ENCODE measurements at regions not wholly inside any gene's neighbourhood (a gene's known extent, or its start where the extent isn't known, plus 50 kb on each side); places are given as distances from the start of the nearest gene placed in this dataset.
A peak's percentile ranks its signal among the peaks of the same experiment; 100 is the strongest.
"Not testable (repeated sequence)": the region's sequence is repeated elsewhere in the genome, so short reads cannot be mapped to it uniquely, and the experiment has no call there.

DNA sequence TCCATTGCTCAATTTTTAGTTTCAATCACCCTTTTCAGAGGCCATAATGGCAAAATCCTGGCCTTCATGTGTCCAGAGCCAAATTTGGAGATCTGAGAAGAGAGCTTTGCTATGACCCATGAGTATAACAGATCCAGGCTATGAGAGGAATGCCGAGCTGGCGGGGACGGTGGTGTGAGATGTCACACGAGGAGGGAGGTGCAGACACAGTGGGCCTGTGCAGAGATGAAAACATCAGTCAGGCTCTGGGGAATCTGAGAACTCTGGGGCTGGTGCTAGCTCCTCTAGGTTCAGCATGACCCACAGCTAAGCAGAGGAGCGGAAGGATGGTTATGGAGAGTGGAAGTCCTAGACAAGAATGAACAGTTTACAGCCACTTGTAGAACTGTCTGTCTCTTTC is 398.3 kb upstream of the ATP10A start:
- no peak for DNase-seq

- DNase-seq: peak in 11 of 56 donors; percentile 5 to 46 (median 9)
Measured at GRCh38 chr15:26260517-26261133, 397.5 kb upstream of the ATP10A start.

- DNase-seq: no peak
Measured at GRCh38 chr15:26259581-26259980, 396.5 kb upstream of the ATP10A start.

- DNase-seq: not testable (repeated sequence)
Measured at GRCh38 chr15:26244782-26245181, 381.7 kb upstream of the ATP10A start.

DNA sequence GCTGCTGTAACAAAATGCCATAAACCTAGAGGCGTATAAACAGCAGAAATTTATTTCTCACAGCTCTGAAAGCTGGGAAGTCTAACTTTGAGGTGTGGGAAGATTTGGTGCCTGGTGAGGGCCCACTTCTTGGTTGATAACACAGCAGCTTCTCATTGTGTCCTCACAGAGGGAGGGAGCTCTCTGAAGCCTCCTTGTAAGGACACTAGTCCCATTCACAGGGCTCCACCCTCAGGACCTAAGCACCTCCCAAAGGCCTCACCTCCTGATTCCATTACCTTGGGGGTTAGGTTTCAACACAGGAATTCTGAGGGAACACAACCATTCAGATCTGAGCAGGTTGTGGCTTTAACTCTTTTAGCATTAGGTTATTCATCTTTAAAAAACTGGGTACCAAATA is 380.3 kb upstream of the ATP10A start:
- no peak for DNase-seq

- peak in 5 of 56 donors; percentile 8 to 31 (median 23) for DNase-seq
Measured at GRCh38 chr15:26242565-26243071, 379.5 kb upstream of the ATP10A start.

DNA sequence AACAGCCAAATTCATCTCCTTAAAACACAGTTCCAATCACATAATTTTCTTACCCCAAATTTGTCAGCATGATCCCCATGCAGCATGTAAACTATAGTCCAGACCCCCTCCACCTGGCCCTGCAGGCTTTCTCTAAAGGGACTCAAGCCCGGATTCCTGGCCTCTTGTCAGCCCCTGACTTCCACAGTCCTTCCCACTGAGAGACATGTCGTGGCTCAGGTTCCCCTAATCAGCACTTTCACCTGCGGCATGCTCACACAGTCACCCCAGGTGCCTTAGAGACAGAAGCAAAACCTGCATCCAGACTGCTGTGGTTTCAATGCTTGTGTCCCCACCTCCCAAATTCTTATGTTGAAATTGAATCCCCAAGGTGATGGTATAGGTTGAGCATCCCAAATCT is 372.7 kb upstream of the ATP10A start:
- DNase-seq: no peak

DNA sequence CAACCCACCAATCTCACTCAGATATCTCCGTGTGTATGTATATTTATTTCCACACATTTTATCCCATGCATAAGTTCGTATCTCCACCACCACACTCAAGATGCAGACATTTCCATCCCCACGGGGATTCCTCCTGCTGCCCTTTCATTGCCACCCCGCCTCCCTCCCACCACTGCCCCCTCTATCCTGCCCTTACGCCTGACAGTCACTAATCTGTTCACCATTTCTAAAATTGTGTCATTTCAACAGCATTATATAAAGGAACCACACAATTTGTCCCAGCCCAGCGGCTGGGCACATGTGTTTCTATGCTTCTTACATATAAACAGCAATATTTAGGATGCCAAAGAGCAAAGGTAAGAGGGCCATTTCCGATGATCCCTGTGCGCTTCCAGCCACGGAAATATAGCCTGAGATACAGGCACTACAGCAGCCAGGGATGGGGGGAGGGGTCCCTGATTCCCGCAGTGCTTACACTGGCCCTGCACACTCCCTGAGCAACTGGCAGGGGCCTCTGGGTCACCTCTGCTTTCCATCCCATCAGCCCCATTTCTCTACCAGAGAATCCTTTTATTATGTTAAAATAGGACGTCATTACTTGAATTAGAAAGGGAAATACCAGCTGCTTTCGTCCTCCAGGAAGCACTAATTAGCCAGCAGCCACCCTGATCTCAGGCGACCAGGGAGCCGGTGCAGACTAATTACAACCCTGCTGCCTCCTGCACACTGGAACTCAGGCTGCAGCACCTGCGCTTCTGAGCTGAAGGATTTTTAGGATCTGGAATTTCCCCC is 372.0 kb upstream of the ATP10A start:
- peak in 1 of 56 donors; percentile 11 for DNase-seq

- no peak for DNase-seq
Measured at GRCh38 chr15:26232691-26233090, 369.6 kb upstream of the ATP10A start.

DNA sequence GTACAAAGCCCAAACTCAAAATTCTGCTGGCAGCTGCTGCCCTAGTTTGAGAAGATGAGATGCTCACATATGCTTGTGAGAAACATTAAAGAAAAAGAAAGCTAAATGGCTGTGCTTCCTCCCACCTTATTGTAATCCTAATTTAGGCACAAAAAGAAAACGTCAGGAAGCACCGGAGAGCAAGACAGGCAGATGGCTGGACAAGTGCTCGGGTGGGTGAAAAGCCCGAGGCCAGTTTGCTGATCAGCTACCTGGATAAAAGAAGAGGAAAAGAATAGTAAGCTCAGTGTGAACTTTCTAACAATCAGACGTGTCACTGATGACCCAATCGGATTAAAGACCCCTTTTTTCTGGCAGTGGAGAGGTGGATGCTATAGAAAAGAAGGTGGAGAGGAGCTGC is 368.0 kb upstream of the ATP10A start:
- peak in 1 of 56 donors; percentile 9 for DNase-seq

- DNase-seq: no peak
Measured at GRCh38 chr15:26224266-26224665, 361.1 kb upstream of the ATP10A start.

DNA sequence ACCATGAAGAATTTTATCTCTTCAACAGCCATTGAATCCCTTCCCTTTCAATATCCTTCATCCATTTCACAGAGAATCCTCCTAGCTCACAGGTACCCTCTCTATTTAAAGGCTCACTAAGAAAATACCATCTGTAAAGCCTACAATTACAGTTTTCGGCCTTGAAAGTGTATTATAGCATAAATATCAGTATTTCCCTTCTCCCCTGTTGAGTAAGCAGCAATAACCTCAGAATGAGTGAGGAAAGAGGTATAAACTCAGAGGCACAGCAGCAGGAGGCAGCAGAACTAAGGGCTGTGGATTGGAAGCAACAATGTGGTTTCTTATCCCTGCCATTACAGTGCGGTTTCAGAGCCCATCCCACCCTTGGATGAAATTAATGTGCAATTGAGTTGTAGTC is 360.6 kb upstream of the ATP10A start:
- no peak for DNase-seq

- no peak for DNase-seq
Measured at GRCh38 chr15:26222781-26223180, 359.7 kb upstream of the ATP10A start.

GRCh38 chr15:26217043-26217442 is 353.9 kb upstream of the ATP10A start:
- not testable (repeated sequence) for DNase-seq

DNA sequence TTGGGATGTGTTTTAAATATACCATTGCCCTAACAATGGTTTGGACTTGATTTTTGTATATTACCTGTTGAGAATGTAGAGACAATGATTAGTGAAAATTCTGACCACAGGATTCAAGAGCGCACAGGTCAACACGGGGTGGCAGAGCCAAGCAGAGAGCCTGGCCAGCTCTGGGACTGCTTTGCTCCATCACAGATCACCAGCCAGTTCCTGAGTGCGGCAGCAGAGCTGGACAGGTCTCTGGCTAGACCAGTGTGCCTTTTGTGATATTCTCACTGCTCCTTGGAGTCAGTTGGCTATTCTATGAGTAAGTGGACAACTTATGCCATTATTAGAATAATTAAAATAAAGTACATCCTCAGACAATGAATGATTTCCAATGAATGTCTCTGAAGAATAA is 351.2 kb upstream of the ATP10A start:
- no peak for DNase-seq

DNA sequence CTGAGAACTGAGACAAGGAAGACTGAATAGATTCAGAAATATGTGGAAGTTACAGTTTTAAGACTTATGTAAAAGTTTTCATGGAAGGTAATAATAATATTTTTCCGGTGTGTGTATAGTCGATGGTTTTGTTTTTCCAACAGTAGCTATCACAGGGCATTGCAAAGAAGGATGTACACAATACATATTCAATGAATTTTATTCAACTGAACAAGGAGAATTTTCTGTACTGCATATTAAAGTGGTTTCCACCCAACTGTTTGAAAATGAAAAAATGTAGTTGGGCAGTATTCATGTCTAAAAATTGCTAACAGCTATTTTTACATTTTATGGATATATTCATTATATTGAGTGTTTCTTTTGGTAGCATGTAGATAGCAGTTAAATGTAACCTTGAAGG is 350.3 kb upstream of the ATP10A start:
- no peak for DNase-seq

- DNase-seq: no peak
Measured at GRCh38 chr15:26212109-26212508, 349.0 kb upstream of the ATP10A start.

GRCh38 chr15:26210980-26211379 is 347.9 kb upstream of the ATP10A start:
- DNase-seq: no peak

DNA sequence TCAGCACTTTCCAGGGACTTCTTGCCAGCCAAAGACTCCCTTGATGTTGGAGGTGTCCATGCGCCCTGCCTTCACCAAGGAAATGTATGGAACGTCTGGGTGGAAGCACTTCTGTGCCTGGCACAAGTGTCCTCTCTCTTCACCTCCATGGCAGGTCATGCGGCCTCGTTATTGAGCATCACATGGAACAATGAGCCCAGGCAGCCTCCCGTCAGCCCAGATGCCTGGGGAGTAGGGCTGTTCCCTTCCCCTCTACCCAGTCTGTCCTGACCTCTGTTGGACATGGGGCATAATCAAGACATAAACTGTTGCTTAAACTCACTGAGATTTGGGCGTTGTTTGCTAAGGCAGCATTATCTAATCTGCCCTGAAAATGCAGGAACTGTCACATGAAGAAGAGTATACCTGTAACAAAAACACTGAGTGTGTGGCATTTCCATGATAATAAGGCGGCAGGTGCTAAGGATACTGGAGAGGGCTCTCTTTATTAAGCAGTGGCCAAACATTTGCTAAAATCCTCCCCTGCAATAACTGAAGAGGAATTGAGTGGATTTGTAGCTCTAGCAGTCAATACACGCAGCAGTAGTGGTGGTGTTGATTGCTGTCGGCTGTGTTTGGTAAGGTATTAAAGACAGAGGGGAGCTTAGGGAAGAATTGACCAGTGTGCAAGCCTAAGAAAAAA is 338.2 kb upstream of the ATP10A start:
- no peak for DNase-seq

GRCh38 chr15:26200427-26200826 is 337.3 kb upstream of the ATP10A start:
- no peak for DNase-seq

DNA sequence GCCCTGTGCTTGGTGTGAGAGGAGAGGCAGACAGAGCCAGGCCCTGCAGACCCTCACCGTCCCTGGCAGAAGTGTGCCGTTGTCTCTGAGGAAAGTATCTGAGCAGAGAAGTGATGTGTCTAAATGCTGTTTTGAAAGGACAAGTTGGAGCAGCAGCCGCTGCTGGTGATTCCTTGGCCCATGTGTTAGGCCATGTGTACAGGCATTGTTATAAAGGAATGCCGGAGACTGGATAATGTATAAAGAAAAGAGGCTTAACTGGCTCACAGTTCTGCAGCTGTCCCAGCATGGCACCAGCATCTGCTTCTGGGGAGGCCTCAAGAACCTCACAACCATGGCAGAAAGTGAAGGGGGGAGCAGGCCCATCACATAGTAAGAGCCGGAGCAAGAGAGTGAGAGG is 334.6 kb upstream of the ATP10A start:
- DNase-seq: peak in 1 of 56 donors; percentile 19

DNA sequence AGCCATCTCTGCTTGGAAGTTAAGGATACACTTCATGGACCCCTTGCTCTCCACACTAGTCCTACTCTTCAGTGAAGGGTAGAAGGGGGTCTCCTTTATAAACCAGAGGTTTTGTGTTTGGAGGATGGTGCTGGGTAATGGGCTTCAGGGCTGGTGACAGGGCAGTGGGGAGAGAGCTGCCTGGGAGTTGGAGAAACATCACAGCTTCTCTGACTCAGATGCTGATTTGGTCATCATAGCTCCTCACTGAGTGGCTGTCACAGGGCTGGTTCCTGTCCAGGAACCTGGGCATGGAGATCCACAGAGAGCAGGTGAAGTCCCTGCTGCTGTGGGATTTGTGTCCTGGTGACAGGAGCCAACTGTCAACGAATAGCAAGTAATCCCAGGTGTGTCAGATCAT is 333.9 kb upstream of the ATP10A start:
- DNase-seq: no peak
